GM23338 (cell line): ENCODE measurements at regions not wholly inside any gene's neighbourhood (a gene's known extent, or its start where the extent isn't known, plus 50 kb on each side); places are given as distances from the start of the nearest gene placed in this dataset.

Experiments used
- ATAC-seq: fragments of 200-7000 bp; cut with Tn5 transposase; 3 replicates; pipeline ENCODE4 v1.9.1; 2020
- DNase-seq: peaks from one replicate; pipeline ENCODE4 v3.0.0-alpha.2; 2015; ENCODE audit warnings: low spot score
- H2AFZ ChIP-seq: fragments of 200-600 bp; sonication (generic); 2 replicates; pipeline ENCODE4 v1.8.0; 2016; ENCODE audit warnings: antibody characterized with exemption, mild to moderate bottlenecking, moderate library complexity
- H3F3A ChIP-seq: fragments of 200-600 bp; sonication (generic); replicated peaks from 2 replicates; pipeline ENCODE4 v1.8.0; 2017; ENCODE audit warnings: antibody characterized with exemption, mixed run types, low read depth
- H3K27ac ChIP-seq: fragments of 200-600 bp; sonication (generic); 2 replicates; pipeline ENCODE4 v1.6.1; 2016; ENCODE audit warnings: low read depth
- H3K27me3 ChIP-seq: fragments of 200-600 bp; sonication (generic); 2 replicates; pipeline ENCODE4 v1.8.0; 2016; ENCODE audit warnings: mild to moderate bottlenecking, mixed run types, moderate library complexity; ENCODE audit not compliant: insufficient read depth
- H3K36me3 ChIP-seq: fragments of 200-600 bp; sonication (generic); 2 replicates; pipeline ENCODE4 v1.8.0; 2016; ENCODE audit warnings: mild to moderate bottlenecking; ENCODE audit not compliant: insufficient read depth
- H3K4me1 ChIP-seq: fragments of 200-600 bp; sonication (generic); 2 replicates; pipeline ENCODE4 v1.8.0; 2016; ENCODE audit warnings: mild to moderate bottlenecking, moderate library complexity; ENCODE audit not compliant: insufficient read depth
- H3K4me2 ChIP-seq: fragments of 200-600 bp; sonication (generic); 2 replicates; pipeline ENCODE4 v1.7.1; 2017; ENCODE audit warnings: mixed run types
- H3K4me3 ChIP-seq: fragments of 200-600 bp; sonication (generic); 2 replicates; pipeline ENCODE4 v1.6.1; 2016; ENCODE audit warnings: mixed run types
- H3K79me2 ChIP-seq: fragments of 200-600 bp; sonication (generic); replicated peaks from 2 replicates; pipeline ENCODE4 v1.8.0; 2017; ENCODE audit warnings: mild to moderate bottlenecking; ENCODE audit not compliant: insufficient read depth
- H3K9me2 ChIP-seq: fragments of 200-600 bp; sonication (generic); 2 replicates; pipeline ENCODE4 v1.8.0; 2017; ENCODE audit not compliant: insufficient read depth
- H4K20me1 ChIP-seq: fragments of 200-600 bp; sonication (generic); replicated peaks from 2 replicates; pipeline ENCODE4 v1.8.0; 2017; ENCODE audit warnings: mild to moderate bottlenecking; ENCODE audit not compliant: insufficient read depth
- H3K27ac Mint-ChIP-seq: 2 replicates; pipeline ENCODE4 v1.8.0; 2020; ENCODE audit warnings: inconsistent platforms, mild to moderate bottlenecking, moderate library complexity, mixed read lengths
- H3K27me3 Mint-ChIP-seq: 3 replicates; pipeline ENCODE4 v1.8.0; 2022; ENCODE audit warnings: low read depth, mild to moderate bottlenecking, moderate library complexity, mixed read lengths, inconsistent platforms; ENCODE audit not compliant: insufficient read depth, poor library complexity
- H3K36me3 Mint-ChIP-seq: 3 replicates; pipeline ENCODE4 v1.8.0; 2021; ENCODE audit warnings: low read depth, mild to moderate bottlenecking, inconsistent platforms, moderate library complexity, mixed read lengths
- H3K4me1 Mint-ChIP-seq: 3 replicates; pipeline ENCODE4 v1.8.0; 2020; ENCODE audit warnings: mild to moderate bottlenecking, inconsistent platforms, mixed read lengths
- H3K4me3 Mint-ChIP-seq: 3 replicates; pipeline ENCODE4 v1.8.0; 2021; ENCODE audit warnings: moderate library complexity, mild to moderate bottlenecking, inconsistent platforms, mixed read lengths
- H3K9me3 Mint-ChIP-seq: 3 replicates; pipeline ENCODE4 v1.8.0; 2020; ENCODE audit warnings: moderate library complexity, mild to moderate bottlenecking, inconsistent platforms, mixed read lengths
- CREB1 ChIP-seq: fragments of 250-450 bp; sonication (Bioruptor Pico); IDR thresholded peaks from 2 replicates; pipeline ENCODE4 v1.5.0; 2020; ENCODE audit warnings: low read depth, mild to moderate bottlenecking, moderate library complexity
- EZH2 ChIP-seq: fragments of 200-600 bp; sonication (generic); IDR thresholded peaks from one replicate; pipeline ENCODE4 v1.8.0; 2017; ENCODE audit warnings: antibody characterized with exemption, mild to moderate bottlenecking, low read depth; ENCODE audit not compliant: unreplicated experiment
- EZH2phosphoT487 ChIP-seq: fragments of 200-600 bp; sonication (generic); IDR thresholded peaks from one replicate; pipeline ENCODE4 v1.8.1; 2018; ENCODE audit warnings: antibody characterized with exemption; ENCODE audit not compliant: unreplicated experiment
- JUNB ChIP-seq: IDR thresholded peaks from one replicate; pipeline ENCODE4 v1.6.1; 2016; ENCODE audit warnings: antibody characterized with exemption; ENCODE audit not compliant: unreplicated experiment
- NANOG ChIP-seq: IDR thresholded peaks from 2 replicates; pipeline ENCODE4 v1.6.1; 2016; ENCODE audit warnings: antibody characterized with exemption, borderline replicate concordance
- POLR2AphosphoS5 ChIP-seq: IDR thresholded peaks from 2 replicates; pipeline ENCODE4 v1.6.1; 2016; ENCODE audit warnings: antibody characterized with exemption, low read depth
- STAT1 ChIP-seq: IDR thresholded peaks from one replicate; pipeline ENCODE4 v1.6.1; 2016; ENCODE audit warnings: antibody characterized with exemption; ENCODE audit not compliant: unreplicated experiment
- ZNF114 ChIP-seq: fragments of 250-450 bp; sonication (Bioruptor Pico); IDR thresholded peaks from 2 replicates; pipeline ENCODE4 v1.5.0; 2020; ENCODE audit warnings: mild to moderate bottlenecking, moderate library complexity
- ZNF331 ChIP-seq: fragments of 250-450 bp; sonication (Bioruptor Pico); IDR thresholded peaks from 2 replicates; pipeline ENCODE4 v1.5.0; 2020; ENCODE audit warnings: low read depth, mild to moderate bottlenecking, moderate library complexity
- TF ChIP-seq, protein P1 (sequence below): fragments of 250-450 bp; sonication (Bioruptor Pico); IDR thresholded peaks from 2 replicates; pipeline ENCODE4 v1.5.0; 2020; ENCODE audit warnings: mild to moderate bottlenecking, moderate library complexity
- TF ChIP-seq, protein P2 (sequence below): IDR thresholded peaks from one replicate; pipeline ENCODE4 v1.6.1; 2018; ENCODE audit warnings: antibody characterized with exemption; ENCODE audit not compliant: unreplicated experiment
- TF ChIP-seq, protein P3 (sequence below): IDR thresholded peaks from 2 replicates; pipeline ENCODE4 v1.6.1; 2016; ENCODE audit warnings: antibody characterized with exemption
- TF ChIP-seq, protein P4 (sequence below), 2 experiments: fragments of 200-600 bp in 1 of 2; sonication (generic) in 1 of 2; conservative IDR thresholded peaks; 2 replicates each; pipeline versions ENCODE4 v1.5.1 to v1.6.1; 2016 to 2017; ENCODE audit warnings: antibody characterized with exemption in 2 of 2, low read depth in 2 of 2, mild to moderate bottlenecking in 2 of 2, moderate library complexity in 1 of 2

DNA sequence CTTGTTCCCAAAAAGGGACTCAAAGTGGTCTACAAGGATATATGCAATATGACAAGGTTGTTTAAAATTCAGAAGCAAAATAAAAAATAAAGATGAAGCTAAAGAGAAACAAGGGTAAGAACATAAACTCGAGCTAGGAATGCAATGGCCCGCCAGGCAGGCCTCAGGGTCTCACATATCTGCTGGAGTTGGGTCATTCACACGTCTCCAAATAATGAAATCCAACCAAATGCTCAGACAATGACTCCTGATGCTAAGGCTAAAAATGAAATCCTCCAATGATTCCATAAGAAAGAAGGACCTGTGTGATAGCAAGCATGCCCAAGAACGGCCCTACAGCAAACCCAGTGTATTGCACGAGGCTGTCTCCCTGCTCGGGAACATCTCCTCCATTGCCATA, 153.3 kb upstream of the ETS2 start:
- Mint-ChIP-seq H3K27me3 (no peaks in the 10 kb centered on the region), H3K4me1 (peaks cover 8% of the 10 kb centered on the region; the same call in 1 of the 3 replicates), H3K9me3 (no peaks in the 10 kb centered on the region), H3K4me3 (no peak overlapping the region), H3K27ac (no peak overlapping the region), H3K36me3 (no peaks in the 10 kb centered on the region)
- Histone ChIP-seq H4K20me1 (no peaks in the 10 kb centered on the region), H3K4me2 (no peak overlapping the region), H3K36me3 (no peaks in the 10 kb centered on the region), H3K27ac (no peak overlapping the region), H2AFZ (no peak overlapping the region), H3K9me2 (no peaks in the 10 kb centered on the region), H3K4me1 (no peaks in the 10 kb centered on the region), H3K4me3 (no peak overlapping the region), H3K27me3 (no peaks in the 10 kb centered on the region), H3F3A (no peaks in the 10 kb centered on the region), H3K79me2 (no peaks in the 10 kb centered on the region)
- ATAC-seq: no peak
- TF ChIP-seq CREB1 (CRISPR knock-in tag) (no peak), EZH2phosphoT487 (no peak), POLR2AphosphoS5 (no peak), NANOG (no peak), ZNF331 (CRISPR knock-in tag) (no peak), JUNB (no peak), STAT1 (no peak), EZH2 (no peak), ZNF114 (no peak)
- TF ChIP-seq, protein P1, sequence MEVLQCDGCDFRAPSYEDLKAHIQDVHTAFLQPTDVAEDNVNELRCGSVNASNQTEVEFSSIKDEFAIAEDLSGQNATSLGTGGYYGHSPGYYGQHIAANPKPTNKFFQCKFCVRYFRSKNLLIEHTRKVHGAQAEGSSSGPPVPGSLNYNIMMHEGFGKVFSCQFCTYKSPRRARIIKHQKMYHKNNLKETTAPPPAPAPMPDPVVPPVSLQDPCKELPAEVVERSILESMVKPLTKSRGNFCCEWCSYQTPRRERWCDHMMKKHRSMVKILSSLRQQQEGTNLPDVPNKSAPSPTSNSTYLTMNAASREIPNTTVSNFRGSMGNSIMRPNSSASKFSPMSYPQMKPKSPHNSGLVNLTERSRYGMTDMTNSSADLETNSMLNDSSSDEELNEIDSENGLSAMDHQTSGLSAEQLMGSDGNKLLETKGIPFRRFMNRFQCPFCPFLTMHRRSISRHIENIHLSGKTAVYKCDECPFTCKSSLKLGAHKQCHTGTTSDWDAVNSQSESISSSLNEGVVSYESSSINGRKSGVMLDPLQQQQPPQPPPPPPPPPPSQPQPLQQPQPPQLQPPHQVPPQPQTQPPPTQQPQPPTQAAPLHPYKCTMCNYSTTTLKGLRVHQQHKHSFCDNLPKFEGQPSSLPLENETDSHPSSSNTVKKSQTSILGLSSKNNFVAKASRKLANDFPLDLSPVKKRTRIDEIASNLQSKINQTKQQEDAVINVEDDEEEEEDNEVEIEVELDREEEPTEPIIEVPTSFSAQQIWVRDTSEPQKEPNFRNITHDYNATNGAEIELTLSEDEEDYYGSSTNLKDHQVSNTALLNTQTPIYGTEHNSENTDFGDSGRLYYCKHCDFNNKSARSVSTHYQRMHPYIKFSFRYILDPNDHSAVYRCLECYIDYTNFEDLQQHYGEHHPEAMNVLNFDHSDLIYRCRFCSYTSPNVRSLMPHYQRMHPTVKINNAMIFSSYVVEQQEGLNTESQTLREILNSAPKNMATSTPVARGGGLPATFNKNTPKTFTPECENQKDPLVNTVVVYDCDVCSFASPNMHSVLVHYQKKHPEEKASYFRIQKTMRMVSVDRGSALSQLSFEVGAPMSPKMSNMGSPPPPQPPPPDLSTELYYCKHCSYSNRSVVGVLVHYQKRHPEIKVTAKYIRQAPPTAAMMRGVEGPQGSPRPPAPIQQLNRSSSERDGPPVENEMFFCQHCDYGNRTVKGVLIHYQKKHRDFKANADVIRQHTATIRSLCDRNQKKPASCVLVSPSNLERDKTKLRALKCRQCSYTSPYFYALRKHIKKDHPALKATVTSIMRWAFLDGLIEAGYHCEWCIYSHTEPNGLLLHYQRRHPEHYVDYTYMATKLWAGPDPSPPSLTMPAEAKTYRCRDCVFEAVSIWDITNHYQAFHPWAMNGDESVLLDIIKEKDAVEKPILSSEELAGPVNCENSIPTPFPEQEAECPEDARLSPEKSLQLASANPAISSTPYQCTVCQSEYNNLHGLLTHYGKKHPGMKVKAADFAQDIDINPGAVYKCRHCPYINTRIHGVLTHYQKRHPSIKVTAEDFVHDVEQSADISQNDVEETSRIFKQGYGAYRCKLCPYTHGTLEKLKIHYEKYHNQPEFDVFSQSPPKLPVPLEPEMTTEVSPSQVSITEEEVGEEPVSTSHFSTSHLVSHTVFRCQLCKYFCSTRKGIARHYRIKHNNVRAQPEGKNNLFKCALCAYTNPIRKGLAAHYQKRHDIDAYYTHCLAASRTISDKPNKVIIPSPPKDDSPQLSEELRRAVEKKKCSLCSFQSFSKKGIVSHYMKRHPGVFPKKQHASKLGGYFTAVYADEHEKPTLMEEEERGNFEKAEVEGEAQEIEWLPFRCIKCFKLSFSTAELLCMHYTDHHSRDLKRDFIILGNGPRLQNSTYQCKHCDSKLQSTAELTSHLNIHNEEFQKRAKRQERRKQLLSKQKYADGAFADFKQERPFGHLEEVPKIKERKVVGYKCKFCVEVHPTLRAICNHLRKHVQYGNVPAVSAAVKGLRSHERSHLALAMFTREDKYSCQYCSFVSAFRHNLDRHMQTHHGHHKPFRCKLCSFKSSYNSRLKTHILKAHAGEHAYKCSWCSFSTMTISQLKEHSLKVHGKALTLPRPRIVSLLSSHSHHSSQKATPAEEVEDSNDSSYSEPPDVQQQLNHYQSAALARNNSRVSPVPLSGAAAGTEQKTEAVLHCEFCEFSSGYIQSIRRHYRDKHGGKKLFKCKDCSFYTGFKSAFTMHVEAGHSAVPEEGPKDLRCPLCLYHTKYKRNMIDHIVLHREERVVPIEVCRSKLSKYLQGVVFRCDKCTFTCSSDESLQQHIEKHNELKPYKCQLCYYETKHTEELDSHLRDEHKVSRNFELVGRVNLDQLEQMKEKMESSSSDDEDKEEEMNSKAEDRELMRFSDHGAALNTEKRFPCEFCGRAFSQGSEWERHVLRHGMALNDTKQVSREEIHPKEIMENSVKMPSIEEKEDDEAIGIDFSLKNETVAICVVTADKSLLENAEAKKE: no peak
- TF ChIP-seq, protein P2, sequence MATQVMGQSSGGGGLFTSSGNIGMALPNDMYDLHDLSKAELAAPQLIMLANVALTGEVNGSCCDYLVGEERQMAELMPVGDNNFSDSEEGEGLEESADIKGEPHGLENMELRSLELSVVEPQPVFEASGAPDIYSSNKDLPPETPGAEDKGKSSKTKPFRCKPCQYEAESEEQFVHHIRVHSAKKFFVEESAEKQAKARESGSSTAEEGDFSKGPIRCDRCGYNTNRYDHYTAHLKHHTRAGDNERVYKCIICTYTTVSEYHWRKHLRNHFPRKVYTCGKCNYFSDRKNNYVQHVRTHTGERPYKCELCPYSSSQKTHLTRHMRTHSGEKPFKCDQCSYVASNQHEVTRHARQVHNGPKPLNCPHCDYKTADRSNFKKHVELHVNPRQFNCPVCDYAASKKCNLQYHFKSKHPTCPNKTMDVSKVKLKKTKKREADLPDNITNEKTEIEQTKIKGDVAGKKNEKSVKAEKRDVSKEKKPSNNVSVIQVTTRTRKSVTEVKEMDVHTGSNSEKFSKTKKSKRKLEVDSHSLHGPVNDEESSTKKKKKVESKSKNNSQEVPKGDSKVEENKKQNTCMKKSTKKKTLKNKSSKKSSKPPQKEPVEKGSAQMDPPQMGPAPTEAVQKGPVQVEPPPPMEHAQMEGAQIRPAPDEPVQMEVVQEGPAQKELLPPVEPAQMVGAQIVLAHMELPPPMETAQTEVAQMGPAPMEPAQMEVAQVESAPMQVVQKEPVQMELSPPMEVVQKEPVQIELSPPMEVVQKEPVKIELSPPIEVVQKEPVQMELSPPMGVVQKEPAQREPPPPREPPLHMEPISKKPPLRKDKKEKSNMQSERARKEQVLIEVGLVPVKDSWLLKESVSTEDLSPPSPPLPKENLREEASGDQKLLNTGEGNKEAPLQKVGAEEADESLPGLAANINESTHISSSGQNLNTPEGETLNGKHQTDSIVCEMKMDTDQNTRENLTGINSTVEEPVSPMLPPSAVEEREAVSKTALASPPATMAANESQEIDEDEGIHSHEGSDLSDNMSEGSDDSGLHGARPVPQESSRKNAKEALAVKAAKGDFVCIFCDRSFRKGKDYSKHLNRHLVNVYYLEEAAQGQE: no peak
- TF ChIP-seq, protein P3, sequence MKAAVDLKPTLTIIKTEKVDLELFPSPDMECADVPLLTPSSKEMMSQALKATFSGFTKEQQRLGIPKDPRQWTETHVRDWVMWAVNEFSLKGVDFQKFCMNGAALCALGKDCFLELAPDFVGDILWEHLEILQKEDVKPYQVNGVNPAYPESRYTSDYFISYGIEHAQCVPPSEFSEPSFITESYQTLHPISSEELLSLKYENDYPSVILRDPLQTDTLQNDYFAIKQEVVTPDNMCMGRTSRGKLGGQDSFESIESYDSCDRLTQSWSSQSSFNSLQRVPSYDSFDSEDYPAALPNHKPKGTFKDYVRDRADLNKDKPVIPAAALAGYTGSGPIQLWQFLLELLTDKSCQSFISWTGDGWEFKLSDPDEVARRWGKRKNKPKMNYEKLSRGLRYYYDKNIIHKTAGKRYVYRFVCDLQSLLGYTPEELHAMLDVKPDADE: no peak
- TF ChIP-seq, protein P4, sequence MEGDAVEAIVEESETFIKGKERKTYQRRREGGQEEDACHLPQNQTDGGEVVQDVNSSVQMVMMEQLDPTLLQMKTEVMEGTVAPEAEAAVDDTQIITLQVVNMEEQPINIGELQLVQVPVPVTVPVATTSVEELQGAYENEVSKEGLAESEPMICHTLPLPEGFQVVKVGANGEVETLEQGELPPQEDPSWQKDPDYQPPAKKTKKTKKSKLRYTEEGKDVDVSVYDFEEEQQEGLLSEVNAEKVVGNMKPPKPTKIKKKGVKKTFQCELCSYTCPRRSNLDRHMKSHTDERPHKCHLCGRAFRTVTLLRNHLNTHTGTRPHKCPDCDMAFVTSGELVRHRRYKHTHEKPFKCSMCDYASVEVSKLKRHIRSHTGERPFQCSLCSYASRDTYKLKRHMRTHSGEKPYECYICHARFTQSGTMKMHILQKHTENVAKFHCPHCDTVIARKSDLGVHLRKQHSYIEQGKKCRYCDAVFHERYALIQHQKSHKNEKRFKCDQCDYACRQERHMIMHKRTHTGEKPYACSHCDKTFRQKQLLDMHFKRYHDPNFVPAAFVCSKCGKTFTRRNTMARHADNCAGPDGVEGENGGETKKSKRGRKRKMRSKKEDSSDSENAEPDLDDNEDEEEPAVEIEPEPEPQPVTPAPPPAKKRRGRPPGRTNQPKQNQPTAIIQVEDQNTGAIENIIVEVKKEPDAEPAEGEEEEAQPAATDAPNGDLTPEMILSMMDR (conservative IDR thresholded peaks at IDR 0.05; ENCODE audit: low read depth in 2 of 2): no peak
- DNase-seq: no peak
